DOHH2 (cell line): ENCODE measurements at regions not wholly inside any gene's neighbourhood (a gene's known extent, or its start where the extent isn't known, plus 50 kb on each side); places are given as distances from the start of the nearest gene placed in this dataset.

Source experiments
- H3F3A ChIP-seq: fragments of 200-600 bp; sonication (generic), shearing (Covaris generic); 2 replicates; pipeline ENCODE4 v1.6.0; 2016; ENCODE audit warnings: antibody characterized with exemption, mild to moderate bottlenecking; ENCODE audit not compliant: control insufficient read depth, insufficient read depth
- H3K27ac ChIP-seq: fragments of 200-600 bp; sonication (generic); 2 replicates; pipeline ENCODE4 v1.5.1; 2014; ENCODE audit warnings: low read depth, mild to moderate bottlenecking, low read length, moderate library complexity
- H3K27me3 ChIP-seq: fragments of 200-600 bp; sonication (generic); 2 replicates; pipeline ENCODE4 v1.6.1; 2014; ENCODE audit warnings: mild to moderate bottlenecking, low read length, mixed read lengths; ENCODE audit not compliant: control insufficient read depth
- H3K36me3 ChIP-seq: fragments of 200-600 bp; sonication (generic); 2 replicates; pipeline ENCODE4 v1.6.1; 2014; ENCODE audit warnings: mild to moderate bottlenecking, low read length, moderate library complexity, mixed read lengths; ENCODE audit not compliant: control insufficient read depth
- H3K4me1 ChIP-seq: fragments of 200-600 bp; sonication (generic); 2 replicates; pipeline ENCODE4 v1.6.1; 2014; ENCODE audit warnings: mild to moderate bottlenecking, low read length, mixed read lengths; ENCODE audit not compliant: control insufficient read depth
- H3K4me2 ChIP-seq: fragments of 200-600 bp; sonication (generic); 2 replicates; pipeline ENCODE4 v1.6.0; 2014; ENCODE audit warnings: mild to moderate bottlenecking, low read length, moderate library complexity
- H3K4me3 ChIP-seq: fragments of 200-600 bp; sonication (generic); 2 replicates; pipeline ENCODE4 v1.5.1; 2014; ENCODE audit warnings: mild to moderate bottlenecking, low read length, mixed read lengths
- H3K79me2 ChIP-seq: fragments of 200-600 bp; sonication (generic); 2 replicates; pipeline ENCODE4 v1.6.1; 2014; ENCODE audit warnings: mild to moderate bottlenecking, low read length, mixed read lengths; ENCODE audit not compliant: control insufficient read depth
- H3K9me2 ChIP-seq: fragments of 200-600 bp; sonication (generic); replicated peaks from 2 replicates; pipeline ENCODE4 v1.6.1; 2014; ENCODE audit warnings: mild to moderate bottlenecking, low read length, mixed read lengths; ENCODE audit not compliant: control insufficient read depth
- H3K9me3 ChIP-seq: fragments of 200-600 bp; sonication (generic); 2 replicates; pipeline ENCODE4 v1.6.1; 2014; ENCODE audit warnings: antibody characterized with exemption, low read length, mixed read lengths; ENCODE audit not compliant: control insufficient read depth, insufficient read depth
- H4K20me1 ChIP-seq: fragments of 200-600 bp; sonication (generic); 2 replicates; pipeline ENCODE4 v1.6.0; 2014; ENCODE audit warnings: low read depth, mild to moderate bottlenecking, antibody characterized with exemption, low read length, moderate library complexity; ENCODE audit not compliant: control insufficient read depth, insufficient read depth
- CTCF ChIP-seq: fragments of 200-600 bp; sonication (generic); IDR thresholded peaks from one replicate; pipeline ENCODE4 v1.5.1; 2014; ENCODE audit warnings: antibody characterized with exemption, mild to moderate bottlenecking, low read depth, low read length; ENCODE audit not compliant: poor library complexity, severe bottlenecking
- EZH2phosphoT487 ChIP-seq: fragments of 200-600 bp; sonication (generic); IDR thresholded peaks from 2 replicates; pipeline ENCODE4 v1.6.1; 2017; ENCODE audit warnings: borderline replicate concordance, mild to moderate bottlenecking, antibody characterized with exemption, low read length, moderate library complexity, mixed read lengths

GRCh38 chr2:193480187-193480586 is 1285.5 kb upstream of the TMEFF2 start:
- H3K4me3 ChIP-seq = no peak overlapping the region
- TF ChIP-seq EZH2phosphoT487 (no peak), CTCF (no peak)

GRCh38 chr2:193476171-193476800 is 1281.6 kb upstream of the TMEFF2 start:
- Histone ChIP-seq H3K36me3 (no peaks in the 10 kb centered on the region), H3K9me2 (no peaks in the 10 kb centered on the region), H3K79me2 (no peaks in the 10 kb centered on the region), H3K4me3 (no peak overlapping the region), H3K9me3 (no peaks in the 10 kb centered on the region), H3K27ac (no peak overlapping the region), H4K20me1 (no peaks in the 10 kb centered on the region), H3K27me3 (no peaks in the 10 kb centered on the region), H3F3A (no peaks in the 10 kb centered on the region), H3K4me2 (no peak overlapping the region), H3K4me1 (no peaks in the 10 kb centered on the region)
- TF ChIP-seq EZH2phosphoT487 (no peak), CTCF (no peak)

More at GRCh38 chr2:193480187-193480586, 1285.5 kb upstream of the TMEFF2 start:
- H3K9me2 ChIP-seq = no peaks in the 10 kb centered on the region
- H3K27ac ChIP-seq = no peak overlapping the region
- H3K79me2 ChIP-seq = no peaks in the 10 kb centered on the region
- no peaks in the 10 kb centered on the region for H4K20me1 ChIP-seq
- H3K9me3 ChIP-seq = no peaks in the 10 kb centered on the region
- no peaks in the 10 kb centered on the region for H3K27me3 ChIP-seq
- H3F3A ChIP-seq = no peaks in the 10 kb centered on the region
- H3K4me2 ChIP-seq = no peak overlapping the region
- no peaks in the 10 kb centered on the region for H3K36me3 ChIP-seq
- no peaks in the 10 kb centered on the region for H3K4me1 ChIP-seq

- Histone ChIP-seq H3K4me1 (no peaks in the 10 kb centered on the region), H3K27ac (no peak overlapping the region), H3K79me2 (no peaks in the 10 kb centered on the region), H3K9me3 (no peaks in the 10 kb centered on the region), H3K4me2 (no peak overlapping the region), H4K20me1 (no peaks in the 10 kb centered on the region), H3F3A (no peaks in the 10 kb centered on the region), H3K27me3 (no peaks in the 10 kb centered on the region), H3K9me2 (no peaks in the 10 kb centered on the region), H3K4me3 (no peak overlapping the region), H3K36me3 (no peaks in the 10 kb centered on the region)
- TF ChIP-seq EZH2phosphoT487 = no peak
- TF ChIP-seq CTCF = no peak
These were observed 1280.3 kb upstream of the TMEFF2 start for GRCh38 chr2:193475038-193475437.
